ENCODE measurements at regions not wholly inside any gene's neighbourhood (a gene's known extent, or its start where the extent isn't known, plus 50 kb on each side); places are given as distances from the start of the nearest gene placed in this dataset.

GRCh38 chr4:24476282-24476681 is 108.1 kb downstream of the DHX15 start:
- DNase-seq: peak in 1 of 2 donors; percentile 6

GRCh38 chr4:24475756-24476155 is 108.6 kb downstream of the DHX15 start:
- DNase-seq: no peak

GRCh38 chr4:24473309-24473721 is 111.0 kb downstream of the DHX15 start:
- DNase-seq: no peak

- DNase-seq: peak; percentile 11 to 25
Measured at GRCh38 chr4:24472514-24473308, 111.6 kb downstream of the DHX15 start.

GRCh38 chr4:24472161-24472510 is 112.2 kb downstream of the DHX15 start:
- DNase-seq: no peak

- no peak for DNase-seq
Measured at GRCh38 chr4:24471486-24472160, 112.7 kb downstream of the DHX15 start.

GRCh38 chr4:24470666-24471485 is 113.5 kb downstream of the DHX15 start:
- no peak for DNase-seq

- DNase-seq: no peak
Measured at GRCh38 chr4:24468071-24468470, 116.3 kb downstream of the DHX15 start.

GRCh38 chr4:24464566-24464965 is 119.8 kb downstream of the DHX15 start:
- no peak for DNase-seq

GRCh38 chr4:24456431-24456830 is 127.9 kb downstream of the DHX15 start:
- no peak for DNase-seq

GRCh38 chr4:24453951-24454350 is 130.4 kb downstream of the DHX15 start:
- DNase-seq: no peak

GRCh38 chr4:24451870-24452269 is 132.5 kb downstream of the DHX15 start:
- no peak for DNase-seq

GRCh38 chr4:24443200-24443599 is 141.2 kb downstream of the DHX15 start:
- no peak for DNase-seq

- DNase-seq: no peak
Measured at GRCh38 chr4:24440765-24441164, 143.6 kb downstream of the DHX15 start.

GRCh38 chr4:24434241-24434640 is 150.1 kb downstream of the DHX15 start:
- no peak for DNase-seq

GRCh38 chr4:24433515-24434214 is 150.7 kb downstream of the DHX15 start:
- DNase-seq: no peak

GRCh38 chr4:24428850-24429249 is 155.5 kb downstream of the DHX15 start:
- no peak for DNase-seq

- DNase-seq: no peak
Measured at GRCh38 chr4:24426557-24426956, 157.8 kb downstream of the DHX15 start.

- no peak for DNase-seq
Measured at GRCh38 chr4:24425863-24426262, 158.5 kb downstream of the DHX15 start.

- no peak for DNase-seq
Measured at GRCh38 chr4:24423670-24424069, 160.7 kb downstream of the DHX15 start.

- DNase-seq: no peak
Measured at GRCh38 chr4:24422644-24423043, 161.7 kb downstream of the DHX15 start.

- DNase-seq: peak; percentile 31
Measured at GRCh38 chr4:24419181-24420034, 164.9 kb downstream of the DHX15 start.
